H9 (cell line): ENCODE measurements at regions not wholly inside any gene's neighbourhood (a gene's known extent, or its start where the extent isn't known, plus 50 kb on each side); places are given as distances from the start of the nearest gene placed in this dataset.

Source experiments
- DNase-seq: peaks from one replicate; pipeline ENCODE4 v3.0.0-alpha.2; 2017
- H2AFZ ChIP-seq: one replicate; pipeline ENCODE4 v1.6.1; 2013; ENCODE audit warnings: mild to moderate bottlenecking, low read length, control low read depth, moderate library complexity
- H2AK5ac ChIP-seq: 2 replicates; pipeline ENCODE4 v1.6.1; 2013; ENCODE audit warnings: low read length, control low read depth, mixed read lengths; ENCODE audit not compliant: insufficient read length
- H2BK120ac ChIP-seq: one replicate; pipeline ENCODE4 v1.6.1; 2013; ENCODE audit warnings: low read depth, mild to moderate bottlenecking, low read length, control low read depth, inconsistent platforms; ENCODE audit not compliant: poor library complexity, severe bottlenecking
- H2BK12ac ChIP-seq: 2 replicates; pipeline ENCODE4 v1.6.1; 2013; ENCODE audit warnings: low read length, control low read depth, mixed read lengths, low read depth; ENCODE audit not compliant: insufficient read length
- H2BK15ac ChIP-seq: 2 replicates; pipeline ENCODE4 v1.6.1; 2013; ENCODE audit warnings: low read depth, low read length, control low read depth
- H2BK20ac ChIP-seq: one replicate; pipeline ENCODE4 v1.6.1; 2013; ENCODE audit warnings: low read depth, mild to moderate bottlenecking, low read length, control low read depth, inconsistent platforms; ENCODE audit not compliant: poor library complexity, severe bottlenecking
- H2BK5ac ChIP-seq: 2 replicates; pipeline ENCODE4 v1.6.1; 2013; ENCODE audit warnings: low read length, control low read depth, mixed read lengths; ENCODE audit not compliant: insufficient read length
- H3K14ac ChIP-seq: 2 replicates; pipeline ENCODE4 v1.6.1; 2013; ENCODE audit warnings: low read length, control low read depth; ENCODE audit not compliant: insufficient read depth
- H3K18ac ChIP-seq: 2 replicates; pipeline ENCODE4 v1.6.1; 2013; ENCODE audit warnings: low read depth, mild to moderate bottlenecking, mixed read lengths, low read length, control low read depth; ENCODE audit not compliant: insufficient read length
- H3K23ac ChIP-seq: 2 replicates; pipeline ENCODE4 v1.6.1; 2013; ENCODE audit warnings: low read length, control low read depth, mixed read lengths, low read depth; ENCODE audit not compliant: insufficient read length
- H3K23me2 ChIP-seq: 2 replicates; pipeline ENCODE4 v1.6.1; 2013; ENCODE audit warnings: low read depth, mild to moderate bottlenecking, mixed read lengths, low read length, control low read depth; ENCODE audit not compliant: insufficient read length, poor library complexity, severe bottlenecking
- H3K27ac ChIP-seq: 2 replicates; pipeline ENCODE4 v1.5.1; 2013; ENCODE audit warnings: low read length, control low read depth, mixed read lengths, low read depth; ENCODE audit not compliant: insufficient read length
- H3K27me3 ChIP-seq: 2 replicates; pipeline ENCODE4 v1.6.1; 2013; ENCODE audit warnings: low read length, control low read depth, inconsistent platforms; ENCODE audit not compliant: insufficient read depth
- H3K4ac ChIP-seq: 2 replicates; pipeline ENCODE4 v1.6.1; 2013; ENCODE audit warnings: low read depth, mild to moderate bottlenecking, control low read depth, inconsistent platforms, low read length, moderate library complexity
- H3K4me1 ChIP-seq: 2 replicates; pipeline ENCODE4 v1.6.1; 2013; ENCODE audit warnings: low read length, control low read depth, inconsistent platforms; ENCODE audit not compliant: insufficient read depth
- H3K4me2 ChIP-seq: 2 replicates; pipeline ENCODE4 v1.6.1; 2013; ENCODE audit warnings: low read length, control low read depth, mixed read lengths; ENCODE audit not compliant: insufficient read length, insufficient read depth
- H3K56ac ChIP-seq: 2 replicates; pipeline ENCODE4 v1.6.1; 2013; ENCODE audit warnings: low read depth, mild to moderate bottlenecking, mixed read lengths, low read length, control low read depth; ENCODE audit not compliant: insufficient read length
- H3K79me1 ChIP-seq: 2 replicates; pipeline ENCODE4 v1.6.1; 2013; ENCODE audit warnings: low read depth, mild to moderate bottlenecking, moderate library complexity, low read length, control low read depth, inconsistent platforms; ENCODE audit not compliant: insufficient read depth, poor library complexity, severe bottlenecking
- H3K79me2 ChIP-seq: 2 replicates; pipeline ENCODE4 v1.6.1; 2013; ENCODE audit warnings: low read length, control low read depth, inconsistent platforms; ENCODE audit not compliant: insufficient read depth
- H3K9ac ChIP-seq: 2 replicates; pipeline ENCODE4 v1.6.1; 2013; ENCODE audit warnings: low read length, control low read depth, mixed read lengths; ENCODE audit not compliant: insufficient read length; ENCODE audit errors: extremely low read depth
- H3K9me3 ChIP-seq: one replicate; pipeline ENCODE4 v1.6.1; 2013; ENCODE audit warnings: low read depth, low read length, inconsistent platforms; ENCODE audit not compliant: control insufficient read depth
- H3T11ph ChIP-seq: one replicate; pipeline ENCODE4 v1.6.1; 2013; ENCODE audit warnings: mild to moderate bottlenecking, low read length, control low read depth, inconsistent platforms
- H4K20me1 ChIP-seq: one replicate; pipeline ENCODE4 v1.6.1; 2013; ENCODE audit not compliant: control insufficient read depth, insufficient read length, insufficient read depth
- H4K5ac ChIP-seq: 2 replicates; pipeline ENCODE4 v1.6.1; 2013; ENCODE audit warnings: low read depth, mild to moderate bottlenecking, mixed read lengths, low read length, control low read depth; ENCODE audit not compliant: insufficient read length
- H4K8ac ChIP-seq: replicated peaks from 2 replicates; pipeline ENCODE4 v1.6.1; 2013; ENCODE audit warnings: low read length, control low read depth, mixed read lengths, low read depth; ENCODE audit not compliant: insufficient read length
- H4K91ac ChIP-seq: 2 replicates; pipeline ENCODE4 v1.6.1; 2013; ENCODE audit warnings: low read depth, mild to moderate bottlenecking, moderate library complexity, mixed read lengths, low read length, control low read depth; ENCODE audit not compliant: insufficient read length
- H3K27ac Mint-ChIP-seq, 3 experiments: 2 replicates in 2 of 3; 3 replicates in 1 of 3; pipeline ENCODE4 v1.8.0; 2020 to 2021; ENCODE audit warnings: mixed read lengths in 3 of 3, mild to moderate bottlenecking in 1 of 3, moderate library complexity in 1 of 3
- H3K27me3 Mint-ChIP-seq: 2 replicates; pipeline ENCODE4 v1.8.0; 2021; ENCODE audit warnings: low read depth, mild to moderate bottlenecking, moderate library complexity, mixed read lengths
- H3K36me3 Mint-ChIP-seq, 3 experiments: 2 replicates in 2 of 3; 3 replicates in 1 of 3; pipeline ENCODE4 v1.8.0; 2020 to 2021; ENCODE audit warnings: low read depth in 3 of 3, mixed read lengths in 3 of 3; ENCODE audit not compliant: insufficient read depth in 1 of 3
- H3K4me1 Mint-ChIP-seq, 2 experiments: 2 replicates each; pipeline ENCODE4 v1.8.0; 2020; ENCODE audit warnings: mixed read lengths in 2 of 2
- H3K4me3 Mint-ChIP-seq, 2 experiments: 2 replicates in 1 of 2; 3 replicates in 1 of 2; pipeline ENCODE4 v1.8.0; 2020 to 2021; ENCODE audit warnings: mild to moderate bottlenecking in 2 of 2, mixed read lengths in 2 of 2, moderate library complexity in 1 of 2
- H3K9me3 Mint-ChIP-seq, 2 experiments: 2 replicates in 1 of 2; 3 replicates in 1 of 2; pipeline ENCODE4 v1.8.0; 2020; ENCODE audit warnings: mild to moderate bottlenecking in 2 of 2, mixed read lengths in 2 of 2, moderate library complexity in 1 of 2
- WGBS: extraction: QIAGEN DNeasy Blood & Tissue Kit; methylation state at CpG from one replicate; pipeline ENCODE4 v1.1.7; 2013; ENCODE audit warnings: missing lambda C conversion rate, low lambda C conversion rate, mixed read lengths; ENCODE audit not compliant: insufficient read length; ENCODE audit errors: extremely low coverage; 5-methylcytosine and 5-hydroxymethylcytosine counted together
- TF ChIP-seq, protein P1 (sequence below): fragments of 200-600 bp; sonication (generic); conservative IDR thresholded peaks from 3 replicates; pipeline ENCODE4 v1.8.0; 2021; ENCODE audit warnings: antibody characterized with exemption, mild to moderate bottlenecking

GRCh38 chr3:8147711-8148110 lies 353.9 kb upstream of the LMCD1 start:
- Histone ChIP-seq H2AK5ac (no peak overlapping the region), H3K79me2 (no peaks in the 10 kb centered on the region), H3K79me1 (no peaks in the 10 kb centered on the region), H3K9ac (no peak overlapping the region), H4K5ac (no peak overlapping the region), H3K4me2 (no peak overlapping the region), H3T11ph (no peak overlapping the region), H3K14ac (no peak overlapping the region), H4K91ac (no peak overlapping the region), H3K23me2 (no peaks in the 10 kb centered on the region), H2BK15ac (no peak overlapping the region), H2BK5ac (no peak overlapping the region), H2AFZ (no peak overlapping the region), H3K56ac (no peak overlapping the region), H4K20me1 (no peaks in the 10 kb centered on the region), H3K27me3 (no peaks in the 10 kb centered on the region), H3K23ac (no peak overlapping the region), H3K4ac (no peak overlapping the region), H2BK20ac (no peak overlapping the region), H2BK12ac (no peak overlapping the region), H2BK120ac (no peak overlapping the region), H3K4me1 (no peaks in the 10 kb centered on the region), H4K8ac (no peak overlapping the region), H3K9me3 (no peaks in the 10 kb centered on the region), H3K27ac (no peak overlapping the region), H3K18ac (no peak overlapping the region)
- WGBS, result no CpG with 5 or more reads among the region's 1 CpG
- Mint-ChIP-seq H3K9me3 (no peaks in the 10 kb centered on the region), H3K27me3 (no peaks in the 10 kb centered on the region), H3K36me3 (no peaks in the 10 kb centered on the region), H3K4me3 (no peak overlapping the region), H3K4me1 (no peaks in the 10 kb centered on the region), H3K27ac (no peak overlapping the region)
- DNase-seq, result no peak
- TF ChIP-seq, protein P1, sequence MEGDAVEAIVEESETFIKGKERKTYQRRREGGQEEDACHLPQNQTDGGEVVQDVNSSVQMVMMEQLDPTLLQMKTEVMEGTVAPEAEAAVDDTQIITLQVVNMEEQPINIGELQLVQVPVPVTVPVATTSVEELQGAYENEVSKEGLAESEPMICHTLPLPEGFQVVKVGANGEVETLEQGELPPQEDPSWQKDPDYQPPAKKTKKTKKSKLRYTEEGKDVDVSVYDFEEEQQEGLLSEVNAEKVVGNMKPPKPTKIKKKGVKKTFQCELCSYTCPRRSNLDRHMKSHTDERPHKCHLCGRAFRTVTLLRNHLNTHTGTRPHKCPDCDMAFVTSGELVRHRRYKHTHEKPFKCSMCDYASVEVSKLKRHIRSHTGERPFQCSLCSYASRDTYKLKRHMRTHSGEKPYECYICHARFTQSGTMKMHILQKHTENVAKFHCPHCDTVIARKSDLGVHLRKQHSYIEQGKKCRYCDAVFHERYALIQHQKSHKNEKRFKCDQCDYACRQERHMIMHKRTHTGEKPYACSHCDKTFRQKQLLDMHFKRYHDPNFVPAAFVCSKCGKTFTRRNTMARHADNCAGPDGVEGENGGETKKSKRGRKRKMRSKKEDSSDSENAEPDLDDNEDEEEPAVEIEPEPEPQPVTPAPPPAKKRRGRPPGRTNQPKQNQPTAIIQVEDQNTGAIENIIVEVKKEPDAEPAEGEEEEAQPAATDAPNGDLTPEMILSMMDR, result no peak
